Left renal pelvis (tissue), 4 donors: ENCODE measurements at regions not wholly inside any gene's neighbourhood (a gene's known extent, or its start where the extent isn't known, plus 50 kb on each side); places are given as distances from the start of the nearest gene placed in this dataset.
"Not testable (repeated sequence)": the region's sequence is repeated elsewhere in the genome, so short reads cannot be mapped to it uniquely, and the experiment has no call there.

ENCODE experiments used
- DNase-seq, 4 donors: peaks; one replicate each; pipeline ENCODE4 v3.0.0-alpha.2; 2013; ENCODE audit warnings: low read depth in 4 of 4, low spot score in 3 of 4

GRCh38 chr12:9415898-9416297, 191.8 kb downstream of the KLRB1 start:
- not testable (repeated sequence) for DNase-seq

- not testable (repeated sequence) for DNase-seq
These were observed 193.9 kb downstream of the KLRB1 start for GRCh38 chr12:9413862-9414261.

GRCh38 chr12:9412459-9412858, 195.3 kb downstream of the KLRB1 start:
- DNase-seq = not testable (repeated sequence)

- not testable (repeated sequence) for DNase-seq
These were observed 196.0 kb downstream of the KLRB1 start for GRCh38 chr12:9411616-9412268.

- DNase-seq = not testable (repeated sequence)
These were observed 199.2 kb upstream of the PZP start for GRCh38 chr12:9407425-9407748.

- no peak for DNase-seq
These were observed 198.6 kb upstream of the PZP start for GRCh38 chr12:9406564-9407424.

- DNase-seq = no peak
These were observed 197.8 kb upstream of the PZP start for GRCh38 chr12:9405886-9406563.

GRCh38 chr12:9404469-9405260, 196.5 kb upstream of the PZP start:
- DNase-seq = no peak

GRCh38 chr12:9404031-9404430, 195.8 kb upstream of the PZP start:
- DNase-seq = no peak

- not testable (repeated sequence) for DNase-seq
These were observed 194.3 kb upstream of the PZP start for GRCh38 chr12:9402432-9403040.

GRCh38 chr12:9396367-9396766, 188.2 kb upstream of the PZP start:
- DNase-seq = not testable (repeated sequence)

GRCh38 chr12:9395220-9395619, 187.0 kb upstream of the PZP start:
- not testable (repeated sequence) for DNase-seq

- DNase-seq = no peak
These were observed 184.6 kb upstream of the PZP start for GRCh38 chr12:9392842-9393241.

- DNase-seq = no peak
These were observed 183.6 kb upstream of the PZP start for GRCh38 chr12:9391815-9392214.

- no peak for DNase-seq
These were observed 182.6 kb upstream of the PZP start for GRCh38 chr12:9390761-9391160.

GRCh38 chr12:9389796-9390195, 181.6 kb upstream of the PZP start:
- no peak for DNase-seq

GRCh38 chr12:9388379-9388778, 180.2 kb upstream of the PZP start:
- DNase-seq = no peak

- DNase-seq = no peak
These were observed 179.3 kb upstream of the PZP start for GRCh38 chr12:9387450-9387849.

GRCh38 chr12:9383585-9383984, 175.4 kb upstream of the PZP start:
- no peak for DNase-seq

GRCh38 chr12:9381619-9382018, 173.4 kb upstream of the PZP start:
- no peak for DNase-seq
